ENCODE measurements at regions not wholly inside any gene's neighbourhood (a gene's known extent, or its start where the extent isn't known, plus 50 kb on each side); places are given as distances from the start of the nearest gene placed in this dataset.

DNA sequence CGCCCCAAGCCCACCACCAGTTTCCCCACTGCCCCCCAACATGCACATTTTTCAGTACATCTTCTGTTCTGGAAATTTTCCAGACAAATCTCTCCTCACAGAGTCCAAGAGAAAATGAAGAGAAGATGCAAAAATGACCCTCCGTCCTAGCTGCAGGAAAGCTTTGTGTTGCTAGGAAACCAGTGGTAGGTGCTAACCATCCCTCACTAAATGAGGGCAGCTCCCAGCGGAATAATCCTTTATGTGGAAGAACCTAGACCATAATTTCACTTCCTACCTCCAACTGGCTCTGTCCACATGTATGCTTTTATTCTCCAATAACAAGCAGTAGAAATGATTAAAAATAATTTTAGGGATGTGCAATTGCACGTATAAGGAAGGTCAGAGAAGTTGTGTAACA lies 311.9 kb upstream of the EPHA4 start:
- TF ChIP-seq, protein P1, sequence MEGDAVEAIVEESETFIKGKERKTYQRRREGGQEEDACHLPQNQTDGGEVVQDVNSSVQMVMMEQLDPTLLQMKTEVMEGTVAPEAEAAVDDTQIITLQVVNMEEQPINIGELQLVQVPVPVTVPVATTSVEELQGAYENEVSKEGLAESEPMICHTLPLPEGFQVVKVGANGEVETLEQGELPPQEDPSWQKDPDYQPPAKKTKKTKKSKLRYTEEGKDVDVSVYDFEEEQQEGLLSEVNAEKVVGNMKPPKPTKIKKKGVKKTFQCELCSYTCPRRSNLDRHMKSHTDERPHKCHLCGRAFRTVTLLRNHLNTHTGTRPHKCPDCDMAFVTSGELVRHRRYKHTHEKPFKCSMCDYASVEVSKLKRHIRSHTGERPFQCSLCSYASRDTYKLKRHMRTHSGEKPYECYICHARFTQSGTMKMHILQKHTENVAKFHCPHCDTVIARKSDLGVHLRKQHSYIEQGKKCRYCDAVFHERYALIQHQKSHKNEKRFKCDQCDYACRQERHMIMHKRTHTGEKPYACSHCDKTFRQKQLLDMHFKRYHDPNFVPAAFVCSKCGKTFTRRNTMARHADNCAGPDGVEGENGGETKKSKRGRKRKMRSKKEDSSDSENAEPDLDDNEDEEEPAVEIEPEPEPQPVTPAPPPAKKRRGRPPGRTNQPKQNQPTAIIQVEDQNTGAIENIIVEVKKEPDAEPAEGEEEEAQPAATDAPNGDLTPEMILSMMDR (IDR thresholded peaks at IDR 0.05; ENCODE audit: poor library complexity), result no peak
- TF ChIP-seq EZH2phosphoT487 (IDR thresholded peaks at IDR 0.05; ENCODE audit: low read depth, severe bottlenecking, unreplicated experiment) (no peak), EZH2 (IDR thresholded peaks at IDR 0.05; ENCODE audit: borderline replicate concordance) (no peak)
